Parathyroid adenoma (tissue), 2 donors: ENCODE measurements at regions not wholly inside any gene's neighbourhood (a gene's known extent, or its start where the extent isn't known, plus 50 kb on each side); places are given as distances from the start of the nearest gene placed in this dataset.

Experiments used
- H2AFZ ChIP-seq: fragments of 300-600 bp; sonication (generic); one replicate; pipeline ENCODE4 v1.7.0; 2017; ENCODE audit warnings: antibody characterized with exemption, mild to moderate bottlenecking
- H3K27ac ChIP-seq: fragments of 300-600 bp; sonication (generic); one replicate; pipeline ENCODE4 v1.7.0; 2017
- H3K27me3 ChIP-seq: fragments of 300-600 bp; sonication (generic); one replicate; pipeline ENCODE4 v1.7.0; 2017; ENCODE audit warnings: low read length; ENCODE audit not compliant: control insufficient read depth, insufficient read depth
- H3K36me3 ChIP-seq: fragments of 300-600 bp; sonication (generic); one replicate; pipeline ENCODE4 v1.7.0; 2017; ENCODE audit warnings: low read length; ENCODE audit not compliant: control insufficient read depth, insufficient read depth
- H3K4me1 ChIP-seq: fragments of 300-600 bp; sonication (generic); one replicate; pipeline ENCODE4 v1.7.0; 2017; ENCODE audit warnings: control low read depth
- H3K4me2 ChIP-seq: fragments of 300-600 bp; sonication (generic); one replicate; pipeline ENCODE4 v1.7.0; 2017; ENCODE audit warnings: low read length
- H3K4me3 ChIP-seq: fragments of 300-600 bp; sonication (generic); one replicate; pipeline ENCODE4 v1.7.0; 2017; ENCODE audit warnings: low read depth, low read length
- H3K79me2 ChIP-seq: fragments of 300-600 bp; sonication (generic); one replicate; pipeline ENCODE4 v1.7.0; 2017; ENCODE audit warnings: control low read depth
- H3K9ac ChIP-seq: fragments of 300-600 bp; sonication (generic); one replicate; pipeline ENCODE4 v1.7.0; 2017; ENCODE audit warnings: mild to moderate bottlenecking
- H3K9me3 ChIP-seq: fragments of 300-600 bp; sonication (generic); one replicate; pipeline ENCODE4 v1.7.0; 2017; ENCODE audit warnings: low read length; ENCODE audit not compliant: control insufficient read depth
- CTCF ChIP-seq: fragments of 300-600 bp; sonication (generic); IDR thresholded peaks from one replicate; pipeline ENCODE4 v1.7.0; 2017; ENCODE audit warnings: antibody characterized with exemption, mild to moderate bottlenecking
- donor health status: primary hyperparathyroidism.

GRCh38 chr10:8389630-8390029 lies 335.1 kb downstream of the GATA3 start:
- H2AFZ ChIP-seq: no peak overlapping the region
- H3K27me3 ChIP-seq: no peaks in the 10 kb centered on the region
- H3K4me2 ChIP-seq: no peak overlapping the region
- no peaks in the 10 kb centered on the region for H3K9me3 ChIP-seq
- no peaks in the 10 kb centered on the region for H3K36me3 ChIP-seq
- no peaks in the 10 kb centered on the region for H3K79me2 ChIP-seq
- no peak overlapping the region for H3K4me3 ChIP-seq
- no peaks in the 10 kb centered on the region for H3K4me1 ChIP-seq
- no peak for TF ChIP-seq CTCF
- H3K27ac ChIP-seq: no peak overlapping the region
- no peak overlapping the region for H3K9ac ChIP-seq

GRCh38 chr10:8392216-8392615 lies 337.7 kb downstream of the GATA3 start:
- Histone ChIP-seq H3K9me3 (no peaks in the 10 kb centered on the region), H3K4me1 (no peaks in the 10 kb centered on the region), H3K36me3 (no peaks in the 10 kb centered on the region), H2AFZ (no peak overlapping the region), H3K27me3 (no peaks in the 10 kb centered on the region), H3K4me3 (no peak overlapping the region), H3K79me2 (no peaks in the 10 kb centered on the region), H3K4me2 (no peak overlapping the region), H3K27ac (no peak overlapping the region), H3K9ac (no peak overlapping the region)
- no peak for TF ChIP-seq CTCF

- H2AFZ ChIP-seq: no peak overlapping the region
- no peaks in the 10 kb centered on the region for H3K4me1 ChIP-seq
- no peak for TF ChIP-seq CTCF
- no peaks in the 10 kb centered on the region for H3K27me3 ChIP-seq
- H3K4me3 ChIP-seq: no peak overlapping the region
- no peak overlapping the region for H3K9ac ChIP-seq
- H3K4me2 ChIP-seq: no peak overlapping the region
- H3K79me2 ChIP-seq: no peaks in the 10 kb centered on the region
- H3K9me3 ChIP-seq: no peaks in the 10 kb centered on the region
- H3K27ac ChIP-seq: no peak overlapping the region
- no peaks in the 10 kb centered on the region for H3K36me3 ChIP-seq
Measured at GRCh38 chr10:8393531-8393930, 339.0 kb downstream of the GATA3 start.

GRCh38 chr10:8396675-8397074 lies 342.2 kb downstream of the GATA3 start:
- H3K27me3 ChIP-seq: no peaks in the 10 kb centered on the region
- no peaks in the 10 kb centered on the region for H3K9me3 ChIP-seq
- no peak overlapping the region for H3K9ac ChIP-seq
- no peak overlapping the region for H2AFZ ChIP-seq
- TF ChIP-seq CTCF: no peak
- H3K36me3 ChIP-seq: no peaks in the 10 kb centered on the region
- H3K4me3 ChIP-seq: no peak overlapping the region
- no peak overlapping the region for H3K4me2 ChIP-seq
- H3K4me1 ChIP-seq: no peaks in the 10 kb centered on the region
- H3K27ac ChIP-seq: no peak overlapping the region
- H3K79me2 ChIP-seq: no peaks in the 10 kb centered on the region

- Histone ChIP-seq H3K4me1 (no peaks in the 10 kb centered on the region), H3K9ac (no peak overlapping the region), H3K27me3 (no peaks in the 10 kb centered on the region), H3K9me3 (no peaks in the 10 kb centered on the region), H2AFZ (no peak overlapping the region), H3K27ac (no peak overlapping the region), H3K4me2 (no peak overlapping the region), H3K79me2 (no peaks in the 10 kb centered on the region), H3K36me3 (no peaks in the 10 kb centered on the region), H3K4me3 (no peak overlapping the region)
- TF ChIP-seq CTCF: no peak
Measured at GRCh38 chr10:8398771-8399170, 344.3 kb downstream of the GATA3 start.
